A204.1 (cell line): ENCODE measurements at regions not wholly inside any gene's neighbourhood (a gene's known extent, or its start where the extent isn't known, plus 50 kb on each side); places are given as distances from the start of the nearest gene placed in this dataset.

Experiments used
- FAIRE-seq: peaks from 2 replicates; lab custom pipeline; 2012; peaks lifted over from hg19 to GRCh38; lab: Jason Lieb, UNC

- FAIRE-seq: no peak
Observed at GRCh38 chr12:24201258-24201970, 251.9 kb upstream of the SOX5 start.

GRCh38 chr12:24200010-24200409, 250.5 kb upstream of the SOX5 start:
- no peak for FAIRE-seq

- no peak for FAIRE-seq
Observed at GRCh38 chr12:24198936-24199671, 249.6 kb upstream of the SOX5 start.

GRCh38 chr12:24198070-24198469, 248.6 kb upstream of the SOX5 start:
- FAIRE-seq: no peak

GRCh38 chr12:24197532-24197931, 248.1 kb upstream of the SOX5 start:
- no peak for FAIRE-seq

- no peak for FAIRE-seq
Observed at GRCh38 chr12:24195063-24195462, 245.6 kb upstream of the SOX5 start.

GRCh38 chr12:24191117-24191516, 241.6 kb upstream of the SOX5 start:
- no peak for FAIRE-seq

GRCh38 chr12:24185782-24186181, 236.3 kb upstream of the SOX5 start:
- FAIRE-seq: no peak

GRCh38 chr12:24177889-24178288, 228.4 kb upstream of the SOX5 start:
- no peak for FAIRE-seq

GRCh38 chr12:24175929-24176328, 226.5 kb upstream of the SOX5 start:
- FAIRE-seq: no peak

- FAIRE-seq: no peak
Observed at GRCh38 chr12:24175284-24175683, 225.8 kb upstream of the SOX5 start.

GRCh38 chr12:24173067-24173466, 223.6 kb upstream of the SOX5 start:
- FAIRE-seq: no peak

GRCh38 chr12:24172773-24173066, 223.2 kb upstream of the SOX5 start:
- FAIRE-seq: no peak

GRCh38 chr12:24172031-24172772, 222.7 kb upstream of the SOX5 start:
- no peak for FAIRE-seq

GRCh38 chr12:24155042-24155441, 205.6 kb upstream of the SOX5 start:
- no peak for FAIRE-seq

GRCh38 chr12:24153079-24153478, 203.6 kb upstream of the SOX5 start:
- no peak for FAIRE-seq

GRCh38 chr12:24152270-24152669, 202.8 kb upstream of the SOX5 start:
- no peak for FAIRE-seq

GRCh38 chr12:24143928-24144327, 194.5 kb upstream of the SOX5 start:
- no peak for FAIRE-seq

- FAIRE-seq: no peak
Observed at GRCh38 chr12:24139035-24139434, 189.6 kb upstream of the SOX5 start.

GRCh38 chr12:24138041-24138440, 188.6 kb upstream of the SOX5 start:
- no peak for FAIRE-seq

- no peak for FAIRE-seq
Observed at GRCh38 chr12:24135158-24135850, 185.8 kb upstream of the SOX5 start.

- FAIRE-seq: no peak
Observed at GRCh38 chr12:24134092-24134491, 184.6 kb upstream of the SOX5 start.

GRCh38 chr12:24133384-24133783, 183.9 kb upstream of the SOX5 start:
- FAIRE-seq: no peak
